Osteocyte (in vitro differentiated cells): ENCODE measurements at regions not wholly inside any gene's neighbourhood (a gene's known extent, or its start where the extent isn't known, plus 50 kb on each side); places are given as distances from the start of the nearest gene placed in this dataset.

Experiments
- DNase-seq: peaks from one replicate; pipeline ENCODE4 v3.0.0; 2021; ENCODE audit warnings: mixed read lengths; ENCODE audit not compliant: unreplicated experiment; ENCODE audit errors: extremely low spot score
- H3K27ac Mint-ChIP-seq: one replicate; pipeline ENCODE4 v1.8.0; 2021; ENCODE audit warnings: mild to moderate bottlenecking, mixed read lengths; ENCODE audit not compliant: unreplicated experiment
- H3K27me3 Mint-ChIP-seq: one replicate; pipeline ENCODE4 v1.8.0; 2021; ENCODE audit warnings: mixed read lengths; ENCODE audit not compliant: unreplicated experiment
- H3K36me3 Mint-ChIP-seq: one replicate; pipeline ENCODE4 v1.8.0; 2021; ENCODE audit warnings: mixed read lengths; ENCODE audit not compliant: unreplicated experiment
- H3K4me1 Mint-ChIP-seq: one replicate; pipeline ENCODE4 v1.8.0; 2021; ENCODE audit warnings: mixed read lengths; ENCODE audit not compliant: unreplicated experiment
- H3K4me3 Mint-ChIP-seq: one replicate; pipeline ENCODE4 v1.8.0; 2021; ENCODE audit warnings: mild to moderate bottlenecking, moderate library complexity, mixed read lengths; ENCODE audit not compliant: unreplicated experiment
- H3K9me3 Mint-ChIP-seq: one replicate; pipeline ENCODE4 v1.8.0; 2021; ENCODE audit warnings: mixed read lengths; ENCODE audit not compliant: unreplicated experiment
- TF ChIP-seq, protein P1 (sequence below): fragments of 200-600 bp; sonication (generic); IDR thresholded peaks from 2 replicates; pipeline ENCODE4 v1.5.0; 2021; ENCODE audit warnings: antibody characterized with exemption, mild to moderate bottlenecking, moderate library complexity

DNA sequence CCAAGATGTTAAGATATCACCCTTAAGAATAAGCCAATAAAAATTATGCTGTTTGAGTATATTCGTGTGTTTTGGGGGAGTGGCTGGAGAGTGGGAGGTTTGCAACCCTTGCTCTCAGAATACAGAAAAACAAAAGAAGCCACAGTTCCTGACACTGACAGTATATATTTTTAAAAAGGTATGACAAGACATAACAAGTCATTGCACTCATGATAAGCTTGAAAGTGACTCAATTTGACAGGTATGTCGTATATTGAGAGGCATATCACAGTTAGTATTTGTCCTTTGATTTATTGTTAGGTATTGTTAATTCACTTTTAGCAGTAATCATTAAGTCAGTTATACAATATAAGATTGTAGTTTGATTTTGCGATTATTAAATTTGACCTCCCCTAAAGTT is 73.1 kb upstream of the TSC22D2 start:
- Mint-ChIP-seq H3K9me3 (peaks cover 14% of the 10 kb centered on the region), H3K4me3 (no peak overlapping the region), H3K36me3 (peaks cover 6% of the 10 kb centered on the region), H3K27me3 (no peaks in the 10 kb centered on the region), H3K4me1 (peaks cover 15% of the 10 kb centered on the region), H3K27ac (no peak overlapping the region)
- TF ChIP-seq, protein P1, sequence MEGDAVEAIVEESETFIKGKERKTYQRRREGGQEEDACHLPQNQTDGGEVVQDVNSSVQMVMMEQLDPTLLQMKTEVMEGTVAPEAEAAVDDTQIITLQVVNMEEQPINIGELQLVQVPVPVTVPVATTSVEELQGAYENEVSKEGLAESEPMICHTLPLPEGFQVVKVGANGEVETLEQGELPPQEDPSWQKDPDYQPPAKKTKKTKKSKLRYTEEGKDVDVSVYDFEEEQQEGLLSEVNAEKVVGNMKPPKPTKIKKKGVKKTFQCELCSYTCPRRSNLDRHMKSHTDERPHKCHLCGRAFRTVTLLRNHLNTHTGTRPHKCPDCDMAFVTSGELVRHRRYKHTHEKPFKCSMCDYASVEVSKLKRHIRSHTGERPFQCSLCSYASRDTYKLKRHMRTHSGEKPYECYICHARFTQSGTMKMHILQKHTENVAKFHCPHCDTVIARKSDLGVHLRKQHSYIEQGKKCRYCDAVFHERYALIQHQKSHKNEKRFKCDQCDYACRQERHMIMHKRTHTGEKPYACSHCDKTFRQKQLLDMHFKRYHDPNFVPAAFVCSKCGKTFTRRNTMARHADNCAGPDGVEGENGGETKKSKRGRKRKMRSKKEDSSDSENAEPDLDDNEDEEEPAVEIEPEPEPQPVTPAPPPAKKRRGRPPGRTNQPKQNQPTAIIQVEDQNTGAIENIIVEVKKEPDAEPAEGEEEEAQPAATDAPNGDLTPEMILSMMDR: no peak
- DNase-seq: no peak

DNA sequence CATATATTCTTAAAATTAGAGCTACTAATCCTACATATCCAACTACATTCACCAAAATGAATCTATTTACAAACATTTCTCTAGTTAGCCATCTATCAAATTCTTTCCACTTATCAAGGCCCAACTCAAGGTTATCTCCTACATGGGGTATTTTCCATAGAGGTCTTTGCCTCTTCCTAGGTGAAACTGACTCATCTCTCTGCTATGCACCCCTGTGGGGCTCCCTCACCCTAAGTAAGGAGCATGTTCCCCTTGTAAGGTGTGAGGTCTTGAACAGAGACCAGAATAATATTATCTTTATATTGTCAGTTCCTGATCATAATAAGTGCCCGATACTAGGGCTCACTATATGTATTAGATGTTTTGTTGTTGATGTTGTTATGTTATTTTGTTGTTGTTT is 74.6 kb upstream of the TSC22D2 start:
- no peak for DNase-seq
- H3K4me1 Mint-ChIP-seq: peaks cover 15% of the 10 kb centered on the region
- H3K36me3 Mint-ChIP-seq: peaks cover 3% of the 10 kb centered on the region
- TF ChIP-seq, protein P1: no peak
- peaks cover 10% of the 10 kb centered on the region for H3K9me3 Mint-ChIP-seq
- H3K27ac Mint-ChIP-seq: no peak overlapping the region
- H3K4me3 Mint-ChIP-seq: no peak overlapping the region
- H3K27me3 Mint-ChIP-seq: no peaks in the 10 kb centered on the region

DNA sequence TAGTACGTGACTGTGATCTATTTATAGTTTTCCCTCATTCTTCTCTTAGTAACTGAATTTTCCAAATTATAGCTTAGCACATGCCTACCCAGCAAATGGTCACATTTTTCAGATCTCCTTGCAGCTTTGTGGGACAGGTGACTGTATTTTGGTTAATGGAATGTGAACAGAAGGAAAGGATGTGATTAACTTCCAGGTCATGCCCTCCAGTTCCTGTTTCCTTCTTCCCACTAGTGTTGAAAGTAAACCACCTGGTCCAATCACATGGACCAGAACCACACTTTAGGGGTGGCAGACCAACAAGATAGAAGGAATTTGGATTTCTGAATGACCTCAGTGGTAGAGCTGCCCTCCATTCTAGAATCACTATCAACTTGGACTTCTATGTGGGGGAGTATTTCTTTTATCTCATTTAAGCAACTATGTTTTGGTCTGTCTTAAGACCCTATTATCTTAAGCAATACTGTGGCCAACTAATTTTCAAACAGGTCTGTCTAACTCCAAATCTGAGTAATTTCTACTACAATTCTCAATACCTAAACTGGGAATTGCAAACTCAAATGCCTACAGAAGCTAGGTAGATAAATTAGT is 76.0 kb upstream of the TSC22D2 start:
- Mint-ChIP-seq H3K9me3 (no peaks in the 10 kb centered on the region), H3K27me3 (no peaks in the 10 kb centered on the region), H3K36me3 (no peaks in the 10 kb centered on the region), H3K4me1 (peaks cover 14% of the 10 kb centered on the region), H3K27ac (no peak overlapping the region), H3K4me3 (no peak overlapping the region)
- no peak for DNase-seq
- TF ChIP-seq, protein P1: no peak

DNA sequence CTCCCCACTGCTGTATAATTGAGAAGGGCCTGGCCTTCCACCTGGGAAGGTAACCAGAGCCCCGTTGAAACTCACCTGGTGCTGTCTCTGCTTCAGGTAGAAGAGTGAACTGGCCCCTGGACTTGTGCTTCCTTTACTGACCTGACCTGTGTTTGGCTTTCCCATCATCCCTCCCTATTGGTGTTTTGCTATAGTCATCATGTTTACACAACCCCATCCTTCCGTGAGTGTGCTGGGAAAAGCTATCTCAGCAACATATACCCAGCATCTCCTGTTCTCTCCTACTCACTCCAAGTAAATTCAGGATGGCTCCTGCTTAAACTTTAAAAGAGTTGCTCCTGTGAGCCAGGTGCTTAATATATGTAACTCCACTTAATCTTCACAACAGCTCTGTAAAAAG is 77.2 kb upstream of the TSC22D2 start:
- Mint-ChIP-seq H3K9me3 (no peaks in the 10 kb centered on the region), H3K4me1 (peaks cover 10% of the 10 kb centered on the region), H3K4me3 (no peak overlapping the region), H3K27ac (no peak overlapping the region), H3K36me3 (no peaks in the 10 kb centered on the region), H3K27me3 (no peaks in the 10 kb centered on the region)
- DNase-seq: no peak
- TF ChIP-seq, protein P1: no peak

DNA sequence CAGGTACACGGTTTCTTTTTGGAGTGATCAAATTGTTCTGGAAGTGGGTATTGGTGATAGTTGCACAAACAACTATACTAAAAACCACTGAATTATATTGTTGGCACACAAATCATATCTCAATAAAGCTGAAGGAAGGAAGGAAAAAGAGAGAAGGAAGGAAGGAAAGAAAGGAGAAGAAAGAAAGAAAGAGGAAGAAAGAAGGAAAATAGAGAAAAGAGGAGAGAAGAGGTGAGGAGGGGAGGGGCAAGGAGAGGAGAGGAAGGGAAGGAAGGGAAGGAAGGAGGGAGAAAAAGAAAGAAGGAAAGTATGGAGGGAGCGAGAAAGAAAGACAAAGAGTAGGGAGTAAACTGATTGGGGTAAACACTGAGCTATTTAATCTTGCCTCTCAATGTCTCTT is 77.9 kb upstream of the TSC22D2 start:
- no peaks in the 10 kb centered on the region for H3K36me3 Mint-ChIP-seq
- no peak for DNase-seq
- no peaks in the 10 kb centered on the region for H3K27me3 Mint-ChIP-seq
- H3K4me3 Mint-ChIP-seq: no peak overlapping the region
- H3K4me1 Mint-ChIP-seq: peaks cover 3% of the 10 kb centered on the region
- TF ChIP-seq, protein P1: no peak
- H3K9me3 Mint-ChIP-seq: no peaks in the 10 kb centered on the region
- no peak overlapping the region for H3K27ac Mint-ChIP-seq
